Activated CD8-positive, alpha-beta memory T cell treated with anti-CD3 and anti-CD28 coated beads, Interleukin-2, amount 50 U/mL, for 24 hours (primary cell): ENCODE measurements at regions not wholly inside any gene's neighbourhood (a gene's known extent, or its start where the extent isn't known, plus 50 kb on each side); places are given as distances from the start of the nearest gene placed in this dataset.

Experiments used
- DNase-seq: peaks from one replicate; pipeline ENCODE4 v3.0.0-alpha.2; 2020; ENCODE audit errors: extremely low read depth

GRCh38 chr6:6918216-6918983 is 189.4 kb upstream of the RREB1 start:
- peak; percentile 43 for DNase-seq

GRCh38 chr6:6919173-6919572 is 188.6 kb upstream of the RREB1 start:
- DNase-seq: no peak

GRCh38 chr6:6920114-6920986 is 187.4 kb upstream of the RREB1 start:
- no peak for DNase-seq

GRCh38 chr6:6920987-6921313 is 186.8 kb upstream of the RREB1 start:
- no peak for DNase-seq

DNA sequence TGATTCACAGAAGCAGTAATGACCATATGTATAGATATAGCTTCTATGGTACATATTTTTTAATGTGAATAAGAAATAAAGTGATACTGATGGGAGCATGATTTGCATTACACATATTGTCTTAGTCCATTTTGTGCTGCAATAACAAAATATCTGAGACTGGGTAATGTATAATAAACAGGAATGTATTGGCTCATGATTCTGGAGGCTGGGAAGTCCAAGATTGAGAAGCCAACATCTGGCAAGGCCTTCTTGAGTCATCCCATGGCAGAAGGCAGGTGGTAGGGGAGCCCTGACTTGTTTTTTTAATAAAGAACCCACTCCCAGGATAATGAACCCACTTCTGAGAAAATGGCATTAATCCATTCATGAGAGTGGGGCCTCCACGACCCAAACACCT is 185.6 kb upstream of the RREB1 start:
- no peak for DNase-seq

DNA sequence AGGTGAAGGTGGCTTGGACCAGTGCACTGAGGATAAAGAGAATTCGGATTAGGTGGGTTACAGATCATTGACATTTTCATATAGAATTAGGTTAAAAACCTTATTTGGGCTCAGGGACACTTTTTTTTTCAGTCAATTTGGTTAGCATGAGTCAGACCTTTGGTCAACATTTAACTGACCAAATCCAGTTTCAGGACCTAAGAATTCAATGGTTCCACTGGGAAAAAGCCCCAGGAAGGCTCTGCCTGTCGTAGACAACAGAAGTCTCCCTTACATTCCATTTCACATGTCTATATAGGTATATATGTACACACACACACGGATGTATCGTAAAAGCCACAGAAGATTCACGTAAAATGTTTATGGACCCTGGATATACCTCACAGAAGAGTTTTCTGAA is 184.2 kb upstream of the RREB1 start:
- no peak for DNase-seq

GRCh38 chr6:6924708-6925107 is 183.1 kb upstream of the RREB1 start:
- no peak for DNase-seq

- DNase-seq: no peak
Measured at GRCh38 chr6:6925391-6926164, 182.2 kb upstream of the RREB1 start.

GRCh38 chr6:6926856-6927255 is 180.9 kb upstream of the RREB1 start:
- no peak for DNase-seq

DNA sequence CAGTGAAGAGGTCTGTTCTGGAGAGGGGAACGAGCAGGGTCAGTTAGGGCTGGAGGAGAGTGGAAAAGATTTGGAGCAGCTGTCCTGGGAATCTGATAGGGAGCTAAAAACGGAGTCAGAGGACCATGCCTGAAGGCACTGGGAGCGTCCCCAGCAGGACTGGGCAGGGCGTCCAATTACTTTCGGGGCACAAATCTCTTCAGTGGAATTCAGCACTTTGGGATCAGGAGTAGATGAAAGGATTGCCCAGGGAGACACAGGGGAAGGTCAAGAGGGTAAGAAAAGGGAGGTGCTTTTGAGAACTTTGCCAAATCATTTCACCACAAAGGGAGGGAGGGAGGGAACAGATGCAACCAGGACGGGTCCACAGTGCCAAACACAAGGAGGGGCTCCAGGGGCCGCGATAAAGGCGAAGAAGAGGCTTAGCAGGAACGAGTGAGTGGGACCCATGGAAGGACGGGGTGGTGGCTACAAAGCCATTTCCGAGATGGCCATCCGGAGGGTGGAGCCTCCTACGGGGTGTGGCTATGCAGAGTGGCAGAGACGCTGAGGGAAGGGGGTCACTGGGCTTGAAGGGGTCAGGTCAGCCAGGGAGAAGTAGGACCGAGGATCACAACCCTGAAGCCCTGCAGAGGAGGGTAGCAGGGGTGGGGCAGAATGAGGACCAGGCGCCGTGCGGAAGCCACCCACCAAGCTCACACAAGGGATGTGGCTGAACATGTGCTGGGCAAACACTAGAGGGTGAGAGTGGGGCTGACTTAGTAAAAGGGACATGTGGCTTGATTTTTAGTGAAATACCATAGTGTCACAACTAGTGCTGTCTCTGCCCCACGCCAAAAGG is 180.0 kb upstream of the RREB1 start:
- no peak for DNase-seq

GRCh38 chr6:6930223-6930880 is 177.4 kb upstream of the RREB1 start:
- no peak for DNase-seq

DNA sequence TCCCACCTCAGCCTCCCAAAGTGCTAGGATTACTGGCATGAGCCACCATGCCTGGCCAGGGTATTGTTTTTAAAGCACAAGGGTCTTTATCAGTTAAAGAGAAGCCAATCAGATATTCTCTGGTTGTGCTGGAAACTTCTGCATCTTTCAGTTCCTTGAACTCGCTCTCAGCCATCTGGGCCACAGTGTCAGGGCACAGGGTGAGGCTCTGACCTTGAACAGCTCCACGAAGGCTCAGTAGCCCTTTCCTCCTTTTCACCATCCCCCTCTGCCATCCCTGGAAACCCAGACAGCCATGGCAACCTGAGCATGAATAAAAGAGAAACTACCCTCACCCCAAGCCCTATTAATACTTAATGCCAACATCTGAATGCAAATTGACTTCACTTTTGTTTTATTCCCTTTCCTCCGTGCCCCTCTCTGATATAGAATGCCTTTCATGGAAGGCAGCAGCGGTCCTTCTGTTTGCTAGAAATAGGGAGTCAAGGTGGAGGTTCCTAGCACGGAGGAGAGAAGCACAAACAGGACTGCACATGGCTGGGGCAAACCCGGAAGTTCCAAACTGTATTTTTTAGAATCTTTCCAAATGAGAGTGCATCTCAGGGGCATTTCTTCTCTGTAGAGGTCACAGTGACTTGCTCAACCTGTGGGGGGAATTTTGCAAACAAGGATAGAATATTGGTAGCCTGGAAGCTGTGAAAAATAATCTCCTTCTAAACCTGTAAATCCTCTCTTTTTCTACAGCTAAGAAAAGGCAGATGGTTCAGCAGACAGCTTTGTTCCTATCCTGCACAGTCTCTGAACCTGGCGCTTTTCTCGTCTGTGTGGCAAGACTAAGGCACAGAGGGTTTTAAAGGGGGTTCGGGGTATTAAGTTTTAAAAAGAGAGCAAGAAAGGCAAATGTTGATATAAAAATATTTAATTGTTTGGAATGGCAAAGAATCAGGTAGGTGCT is 176.4 kb upstream of the RREB1 start:
- DNase-seq: no peak

GRCh38 chr6:6932341-6932740 is 175.4 kb upstream of the RREB1 start:
- no peak for DNase-seq

DNA sequence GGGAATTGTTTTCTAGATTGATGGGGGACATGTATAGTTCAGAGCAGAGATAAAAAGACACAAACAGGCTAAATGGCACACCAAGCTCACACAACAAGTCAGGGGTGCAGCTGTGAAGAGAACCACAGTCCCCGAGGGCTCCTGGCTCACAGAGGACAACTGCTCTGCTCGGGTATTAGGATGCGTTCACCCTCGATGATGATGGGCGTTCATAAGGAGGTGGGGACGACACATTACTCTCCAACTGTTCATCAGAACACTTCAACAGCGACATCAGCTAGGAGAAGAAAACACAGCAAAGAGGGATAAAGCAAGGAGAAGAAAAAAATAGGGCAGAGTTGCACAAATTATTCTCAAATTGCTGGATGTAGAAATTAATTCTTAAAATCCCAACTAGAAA is 174.8 kb upstream of the RREB1 start:
- no peak for DNase-seq

- DNase-seq: no peak
Measured at GRCh38 chr6:6940031-6941025, 167.4 kb upstream of the RREB1 start.

- DNase-seq: no peak
Measured at GRCh38 chr6:6941201-6941600, 166.6 kb upstream of the RREB1 start.

GRCh38 chr6:6942091-6942490 is 165.7 kb upstream of the RREB1 start:
- DNase-seq: no peak

DNA sequence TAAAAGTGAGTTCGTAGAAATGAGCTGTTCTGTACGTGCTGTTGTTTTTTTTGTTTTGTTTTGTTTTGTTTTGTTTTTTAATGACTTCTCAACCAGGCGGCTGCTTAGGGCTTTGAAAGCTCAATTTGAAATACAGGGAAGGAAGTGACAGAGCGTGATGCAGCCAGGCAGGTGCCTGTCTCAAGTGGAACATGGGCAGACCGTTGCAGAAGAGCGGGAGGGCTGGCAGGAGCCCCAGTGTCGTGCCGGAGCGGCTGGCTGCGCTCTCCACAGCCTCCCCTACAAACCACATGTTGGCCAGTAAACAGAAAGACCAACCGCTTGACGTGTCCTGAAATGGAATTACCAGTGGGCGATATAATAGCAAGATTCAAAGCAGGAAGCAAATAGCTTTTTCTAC is 164.9 kb upstream of the RREB1 start:
- no peak for DNase-seq

DNA sequence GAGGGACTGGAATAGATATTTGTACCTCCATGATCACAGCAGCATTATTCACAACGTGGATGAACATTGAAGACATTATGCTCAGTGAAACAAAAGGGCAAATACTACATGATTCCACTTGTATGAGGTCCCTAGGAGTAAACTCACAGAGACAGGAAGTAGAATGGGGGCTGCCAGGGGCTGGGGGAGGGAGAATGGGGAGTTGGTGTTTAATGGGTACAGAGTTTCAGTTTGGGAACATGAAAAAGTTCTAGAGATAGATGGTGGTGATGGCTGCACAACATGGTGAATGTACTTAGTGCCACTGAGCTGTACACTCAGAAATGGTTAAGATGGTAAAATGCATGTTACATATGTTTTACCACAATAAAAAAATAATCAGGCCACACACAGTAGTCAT is 164.3 kb upstream of the RREB1 start:
- no peak for DNase-seq
